GM21717 (cell line): ENCODE measurements at regions not wholly inside any gene's neighbourhood (a gene's known extent, or its start where the extent isn't known, plus 50 kb on each side); places are given as distances from the start of the nearest gene placed in this dataset.
"Not testable (repeated sequence)": the region's sequence is repeated elsewhere in the genome, so short reads cannot be mapped to it uniquely, and the experiment has no call there.

Experiments used
- ATAC-seq: cut with Tn5 transposase; IDR thresholded peaks from one replicate; pipeline ENCODE4 v1.9.1; 2021; ENCODE audit warnings: mild to moderate bottlenecking, moderate library complexity; ENCODE audit not compliant: unreplicated experiment

DNA sequence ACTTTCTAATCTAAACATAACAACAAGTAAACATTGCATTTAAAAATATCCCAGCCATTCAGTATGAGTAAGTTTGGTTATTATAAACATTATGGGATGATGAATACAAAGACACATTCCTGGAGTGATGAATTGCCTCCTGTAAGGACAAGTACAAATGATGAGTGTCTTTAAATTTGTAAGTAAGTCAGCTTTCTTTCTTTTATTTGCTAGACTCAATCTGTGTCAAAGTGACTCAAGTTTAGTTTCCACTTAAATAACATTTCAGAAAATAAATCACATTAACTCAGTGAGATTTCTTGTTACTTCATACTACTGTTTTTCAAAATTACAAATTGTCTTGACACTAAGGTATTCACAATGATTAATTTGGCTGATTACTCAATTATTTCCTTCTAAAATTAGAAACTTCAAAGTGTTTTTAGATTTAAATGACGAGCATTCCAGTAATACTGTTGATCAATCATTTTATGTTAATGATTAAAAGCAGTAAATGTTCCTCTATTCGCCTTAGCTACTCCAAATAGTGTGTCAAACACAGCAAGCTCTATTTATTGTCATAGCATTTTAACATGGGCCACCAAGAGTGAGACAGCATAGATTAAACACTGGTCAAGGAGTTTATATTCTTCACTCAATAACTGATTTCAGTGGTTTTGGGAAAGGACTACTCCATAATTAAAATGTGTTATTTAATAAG is 658.0 kb upstream of the MDGA2 start:
- no peak for ATAC-seq

DNA sequence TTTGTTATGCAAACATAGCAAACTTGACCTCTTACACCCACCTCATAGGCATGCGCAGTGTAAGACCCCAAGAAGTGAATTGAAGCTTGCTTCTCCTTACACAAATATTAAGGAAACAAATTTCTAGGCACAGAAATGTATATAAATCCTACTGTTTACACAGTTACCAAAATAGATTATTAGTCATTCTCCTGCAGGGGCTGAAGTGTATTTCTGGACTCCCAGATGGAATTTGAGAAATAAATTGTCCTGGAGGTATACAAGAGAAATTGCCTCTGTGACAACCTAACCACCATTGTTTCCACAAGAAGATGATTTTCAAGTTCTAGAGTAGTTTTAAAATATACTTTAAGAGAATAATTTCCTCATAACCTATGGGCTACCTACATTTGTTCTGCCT is 656.0 kb upstream of the MDGA2 start:
- no peak for ATAC-seq

DNA sequence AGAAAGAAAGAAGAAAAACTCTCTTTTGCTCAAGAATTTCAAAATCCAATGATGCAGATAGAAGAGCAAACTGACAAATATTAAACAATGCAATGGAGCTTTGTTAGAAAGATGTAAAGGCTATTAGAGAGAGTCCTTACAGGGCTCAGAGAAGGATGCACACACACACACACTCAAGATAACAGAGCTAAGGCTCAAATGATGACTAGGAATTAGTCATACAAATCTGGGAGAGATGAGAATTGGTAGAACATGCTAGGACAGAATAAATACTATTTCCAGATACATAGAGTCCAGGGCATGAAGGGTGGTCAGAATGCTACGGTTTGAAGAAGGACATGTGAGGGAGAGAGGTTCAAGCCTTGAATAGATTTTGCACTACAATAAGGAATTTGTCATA is 650.1 kb upstream of the MDGA2 start:
- no peak for ATAC-seq

DNA sequence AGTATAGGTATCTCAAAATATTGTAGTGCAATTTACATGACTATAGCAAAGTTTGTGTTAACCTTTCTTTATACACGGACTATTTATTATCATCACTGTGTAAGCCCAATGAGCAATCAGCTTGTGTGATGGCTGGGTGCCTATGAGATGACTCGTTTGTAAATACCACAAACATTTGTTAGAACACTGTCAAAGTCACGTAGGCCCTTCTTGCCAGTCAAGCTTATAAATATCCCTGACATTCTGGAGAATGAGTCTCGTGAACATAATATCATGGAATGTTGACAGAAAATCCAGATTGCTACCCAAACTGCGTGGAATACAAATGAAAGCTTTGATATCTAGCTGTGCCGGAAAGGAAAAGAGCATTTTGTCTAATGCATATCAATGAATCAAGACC is 648.3 kb upstream of the MDGA2 start:
- ATAC-seq = no peak

DNA sequence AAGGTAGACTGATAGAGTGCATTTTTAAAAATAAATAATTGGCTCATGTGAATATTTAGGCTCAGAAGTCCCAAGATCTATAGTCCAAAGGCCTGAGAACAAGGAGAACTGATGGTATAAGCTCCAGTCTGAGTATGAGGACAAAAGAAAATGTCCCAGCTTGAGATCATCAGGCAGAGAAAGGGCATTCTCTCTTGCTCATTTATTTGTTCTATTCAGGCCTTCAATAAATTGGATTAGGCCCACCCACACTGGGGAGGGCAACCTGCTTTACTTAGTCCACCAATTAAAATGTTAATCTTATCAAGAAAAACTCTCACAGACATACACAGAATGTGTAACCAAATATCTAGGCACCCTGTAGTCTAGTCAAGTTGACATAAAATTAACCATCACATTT is 644.4 kb upstream of the MDGA2 start:
- ATAC-seq = no peak

DNA sequence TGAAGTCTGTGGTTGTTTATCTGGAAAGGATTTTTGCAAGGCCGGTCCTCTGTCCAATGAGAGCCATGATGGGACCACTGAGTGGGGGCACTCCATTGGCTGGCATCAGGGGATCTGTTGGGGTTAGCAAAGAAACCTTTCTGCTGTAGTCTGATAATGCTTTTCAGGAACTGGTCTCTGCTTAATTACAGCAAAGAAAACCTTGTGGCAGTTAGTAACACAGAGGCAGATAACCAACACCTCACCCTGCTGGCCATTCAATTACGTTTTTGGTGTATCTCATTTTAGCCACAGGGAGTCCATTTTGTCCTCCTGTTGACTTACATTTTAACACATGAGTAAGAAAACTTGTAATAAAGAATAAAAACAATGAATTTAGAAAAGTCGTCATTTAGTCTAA is 629.3 kb upstream of the MDGA2 start:
- no peak for ATAC-seq

DNA sequence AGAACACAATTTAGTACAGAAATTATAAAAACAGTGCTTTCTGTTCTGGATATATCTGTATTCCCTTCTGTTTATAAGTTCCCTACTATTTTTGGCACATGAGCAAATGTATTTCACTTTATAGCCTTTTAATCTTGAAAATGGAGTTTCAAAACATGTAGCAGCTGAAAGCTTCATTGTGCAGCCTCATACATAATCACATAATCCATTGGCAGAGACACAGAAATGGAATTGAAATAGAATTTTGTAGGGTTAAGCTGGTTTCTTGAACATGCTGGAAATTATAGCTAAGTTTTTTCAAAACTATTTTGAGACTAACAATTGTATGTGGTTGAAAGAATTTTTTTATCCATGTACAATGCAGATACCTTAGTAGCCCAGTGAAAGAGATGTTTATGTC is 614.3 kb upstream of the MDGA2 start:
- no peak for ATAC-seq

DNA sequence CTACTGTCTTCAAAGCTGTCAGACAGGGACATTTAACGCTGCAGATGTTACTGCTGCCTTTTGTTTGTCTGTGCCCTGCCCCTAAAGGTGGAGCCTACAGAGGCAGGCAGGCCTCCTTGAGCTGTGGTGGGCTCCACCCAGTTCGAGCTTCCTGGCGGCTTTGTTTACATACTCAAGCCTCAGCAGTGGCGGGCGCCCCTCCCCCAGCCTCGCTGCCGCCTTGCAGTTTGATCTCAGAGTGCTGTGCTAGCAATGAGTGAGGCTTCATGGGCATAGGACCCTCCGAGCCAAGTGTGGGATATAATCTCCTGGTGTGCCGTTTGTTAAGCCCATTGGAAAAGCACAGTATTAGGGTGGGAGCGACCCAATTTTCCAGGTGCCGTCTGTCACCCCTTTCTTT is 609.8 kb upstream of the MDGA2 start:
- ATAC-seq = not testable (repeated sequence)

DNA sequence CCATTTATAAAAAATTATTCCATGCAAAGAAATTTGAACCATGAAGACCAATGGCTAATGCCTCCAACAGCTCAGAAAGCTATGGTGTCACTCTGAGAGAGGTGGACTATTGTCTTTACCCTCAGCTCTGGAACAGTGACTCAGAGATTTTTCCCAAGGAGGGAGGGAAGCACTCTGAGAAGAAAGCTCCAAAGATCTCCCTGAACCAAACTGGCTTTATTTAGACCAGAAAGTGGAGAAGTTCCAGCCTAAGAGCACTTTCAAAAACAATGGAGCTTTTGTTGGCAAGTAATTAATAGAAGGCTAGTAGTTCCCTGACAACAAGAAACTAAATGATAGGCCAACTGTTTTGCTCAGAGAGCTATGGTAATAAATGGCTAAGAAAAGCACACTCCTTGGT is 599.9 kb upstream of the MDGA2 start:
- ATAC-seq = no peak

DNA sequence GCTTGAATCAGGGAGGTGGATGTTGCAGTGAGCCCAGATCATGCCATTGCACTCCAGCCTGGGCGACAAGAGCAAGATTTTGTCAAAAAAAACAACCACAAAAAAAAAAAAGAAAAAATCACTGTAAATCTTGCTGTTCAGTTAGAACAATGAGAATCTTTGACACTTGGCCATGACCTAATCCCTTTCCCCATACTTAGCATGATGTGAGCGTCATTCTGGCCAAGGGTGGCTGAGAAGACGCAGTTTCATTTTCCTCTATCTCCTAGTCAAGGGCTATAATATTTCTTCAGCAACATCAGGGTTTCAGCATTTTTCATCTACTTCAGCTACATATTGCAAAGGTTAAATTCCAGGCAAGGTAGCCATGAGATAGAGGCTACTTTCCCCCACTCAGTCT is 599.4 kb upstream of the MDGA2 start:
- ATAC-seq = no peak

DNA sequence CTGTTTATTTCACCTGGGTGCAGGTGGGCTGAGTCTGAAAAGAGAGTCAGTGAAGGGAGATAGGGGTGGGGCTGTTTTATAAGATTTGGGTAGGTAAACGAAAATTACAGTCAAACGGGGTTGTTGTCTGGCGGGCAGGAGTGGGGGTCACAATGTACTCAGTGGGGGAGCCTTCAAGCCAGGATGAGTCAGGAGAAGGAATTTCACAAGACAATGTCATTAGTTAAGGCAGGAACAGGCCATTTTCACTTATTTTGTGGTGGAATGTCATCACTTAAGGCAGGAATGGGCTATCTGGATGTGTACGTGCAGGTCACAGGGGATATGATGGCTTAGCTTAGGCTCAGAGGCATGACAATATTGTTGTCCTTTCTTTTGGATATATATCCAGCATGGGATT is 592.5 kb upstream of the MDGA2 start:
- ATAC-seq = not testable (repeated sequence)

DNA sequence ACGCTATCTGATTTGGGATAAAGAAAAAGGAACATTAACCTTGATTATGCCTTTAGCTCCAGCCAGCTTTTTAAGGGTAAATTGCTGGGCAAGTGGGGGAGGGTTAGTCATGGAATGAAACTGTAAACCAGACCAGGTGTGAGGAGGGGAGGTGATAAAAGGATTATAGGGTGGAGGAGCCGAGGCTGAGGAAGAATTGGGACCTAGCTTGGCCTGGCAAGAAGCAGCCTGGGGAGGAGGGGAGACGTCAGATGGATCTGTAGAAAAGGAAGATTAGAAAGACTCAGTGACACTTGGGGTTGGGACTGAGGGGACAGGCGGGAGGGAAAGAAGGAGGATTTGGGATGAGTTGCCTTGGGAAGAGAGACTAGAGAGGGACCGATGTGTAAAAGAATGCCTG is 590.8 kb upstream of the MDGA2 start:
- ATAC-seq = not testable (repeated sequence)

DNA sequence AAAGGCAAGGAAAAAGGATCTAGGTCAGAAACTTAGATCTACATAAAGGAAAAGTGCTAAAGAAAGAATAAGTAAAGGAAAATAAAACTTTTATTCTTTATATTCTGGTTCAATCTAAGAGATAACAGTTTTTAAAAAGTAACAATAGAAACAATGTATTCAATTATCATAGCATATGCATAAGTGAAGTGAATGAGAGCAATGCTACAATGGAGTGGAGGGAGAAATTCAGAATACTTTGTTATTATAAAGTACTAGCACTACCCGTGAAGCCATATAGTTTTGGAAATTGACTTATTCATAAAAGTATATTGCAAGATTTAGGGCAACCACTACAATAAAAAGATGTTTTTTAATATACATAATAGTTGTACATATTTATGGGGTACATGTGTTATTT is 586.0 kb upstream of the MDGA2 start:
- ATAC-seq = no peak

DNA sequence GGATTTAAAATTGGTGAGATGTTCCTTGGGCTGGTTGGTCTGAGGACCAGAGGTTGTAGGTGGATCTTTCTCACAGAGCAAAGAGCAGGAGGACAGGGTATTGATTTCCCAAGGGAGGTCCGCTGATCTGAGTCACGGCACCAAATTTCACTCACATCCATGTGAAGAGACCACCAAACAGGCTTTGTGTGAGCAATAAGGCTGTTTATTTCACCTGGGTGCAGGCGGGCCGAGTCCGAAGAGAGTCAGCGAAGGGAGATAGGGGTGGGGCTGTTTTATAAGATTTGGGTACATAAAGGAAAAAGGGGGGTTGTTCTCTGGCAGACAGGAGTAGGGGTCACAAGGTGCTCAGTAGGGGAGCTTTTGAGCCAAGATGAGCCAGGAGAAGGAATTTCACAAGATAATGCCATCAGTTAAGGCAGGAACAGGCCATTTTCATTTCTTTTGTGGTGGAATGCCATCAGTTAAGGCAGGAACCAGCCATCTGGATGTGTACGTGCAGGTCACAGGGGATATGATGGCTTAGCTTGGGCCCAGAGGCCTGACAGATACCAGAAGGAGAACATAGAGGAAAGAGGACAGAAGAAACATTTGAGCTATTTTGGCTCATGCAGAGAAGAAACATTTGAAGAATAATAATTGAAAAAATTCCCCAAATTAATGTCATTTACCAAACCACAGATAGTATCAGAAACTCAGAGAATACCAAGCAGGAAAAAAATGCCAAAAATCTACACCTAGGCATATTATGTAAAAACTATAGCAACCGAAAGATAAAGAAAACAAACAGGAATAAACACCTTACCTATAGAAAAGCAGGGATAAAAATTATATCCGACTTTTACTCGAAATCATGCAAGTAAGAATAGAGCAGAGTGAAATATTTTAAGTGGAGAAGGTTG is 585.2 kb upstream of the MDGA2 start:
- not testable (repeated sequence) for ATAC-seq

DNA sequence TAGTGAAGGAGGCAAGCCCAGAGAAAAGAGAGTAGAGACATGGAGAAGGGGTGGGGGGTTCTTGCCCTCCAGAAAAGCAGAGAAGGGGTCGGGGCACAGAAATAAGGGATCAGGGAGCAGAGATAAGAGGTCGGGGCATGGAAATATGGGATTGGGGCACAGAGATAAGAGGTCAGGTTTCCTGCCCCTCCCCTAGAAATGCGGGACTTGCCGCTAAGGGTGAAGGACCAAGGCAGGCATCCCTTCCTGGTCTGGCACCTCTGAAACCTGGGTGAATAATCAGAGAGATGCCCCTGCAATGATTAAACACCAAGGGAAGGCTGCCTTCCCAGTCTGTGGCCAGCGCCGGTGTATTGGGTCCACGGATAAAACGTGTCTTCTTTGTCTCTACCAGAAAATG is 584.5 kb upstream of the MDGA2 start:
- ATAC-seq = not testable (repeated sequence)

DNA sequence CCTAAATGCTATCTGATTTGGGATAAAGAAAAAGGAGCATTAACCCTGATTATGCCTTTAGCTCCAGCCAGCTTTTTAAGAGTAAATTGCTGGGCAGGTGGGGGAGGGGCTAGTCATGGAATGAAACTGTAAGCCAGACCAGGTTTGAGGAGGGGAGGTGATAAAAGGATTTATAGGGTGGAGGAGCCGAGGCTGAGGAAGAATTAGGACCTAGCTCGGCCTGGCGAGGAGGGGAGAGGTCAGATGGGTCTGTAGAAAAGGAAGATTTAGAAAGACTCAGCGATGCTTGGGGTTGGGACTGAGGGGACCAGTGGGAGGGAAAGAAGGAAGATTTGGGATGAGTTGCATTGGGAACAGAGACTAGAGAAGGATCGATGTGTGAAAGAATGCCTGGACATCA is 583.8 kb upstream of the MDGA2 start:
- ATAC-seq = not testable (repeated sequence)

DNA sequence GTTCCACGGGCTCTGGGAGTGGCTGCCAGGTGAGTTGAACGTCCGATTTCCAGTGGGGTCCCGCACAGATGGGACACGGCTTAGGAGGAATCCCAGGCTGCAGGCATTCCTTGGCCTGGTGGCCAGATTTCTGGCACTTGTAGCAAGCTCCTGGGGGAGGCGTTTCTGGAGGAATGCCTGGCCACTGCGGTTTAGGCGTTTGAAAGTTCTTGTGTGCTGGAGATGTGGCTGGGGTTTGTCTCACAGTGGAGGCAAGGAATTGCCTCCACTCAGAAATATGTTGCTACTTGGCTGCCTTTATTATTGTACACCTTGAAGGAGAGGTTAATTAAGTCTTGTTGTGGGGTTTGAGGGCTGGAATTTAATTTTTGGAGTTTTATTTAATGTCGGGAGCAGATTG is 583.3 kb upstream of the MDGA2 start:
- not testable (repeated sequence) for ATAC-seq

DNA sequence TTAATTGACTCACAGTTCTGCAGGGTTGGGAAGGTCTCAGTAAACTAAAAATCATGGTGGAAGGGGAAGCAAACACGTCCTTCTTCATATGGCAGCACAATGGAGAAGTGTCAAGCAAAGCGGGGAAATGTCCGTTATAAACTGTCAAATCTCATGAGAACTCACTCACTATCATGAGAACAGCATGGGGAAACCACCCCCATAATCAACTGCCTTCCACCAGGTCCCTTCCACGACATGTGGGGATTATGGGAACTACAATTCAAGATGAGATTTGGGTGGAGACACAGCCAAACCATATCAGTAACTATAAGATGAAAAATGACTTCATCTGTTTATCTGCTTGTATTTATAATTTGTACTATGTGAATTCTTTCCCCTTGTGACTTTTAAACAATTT is 577.6 kb upstream of the MDGA2 start:
- no peak for ATAC-seq

DNA sequence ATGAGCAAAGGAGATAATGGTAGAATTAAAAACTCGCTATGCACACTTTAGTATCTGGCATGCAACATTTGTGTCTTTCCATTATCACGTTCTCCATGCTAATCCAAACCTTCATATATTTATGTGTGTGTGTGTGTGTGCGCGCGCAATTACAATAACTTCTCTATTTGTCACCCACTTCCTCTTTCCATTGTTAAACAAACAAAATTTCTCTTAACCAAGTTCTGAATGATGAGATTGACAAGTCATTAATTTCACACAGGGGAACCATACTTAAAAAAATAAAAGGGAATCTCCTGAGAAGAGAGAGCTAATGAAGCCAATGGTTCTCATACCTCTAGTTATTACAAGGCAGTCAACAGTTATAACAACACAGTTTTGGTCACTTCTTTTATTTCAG is 575.9 kb upstream of the MDGA2 start:
- ATAC-seq = no peak

DNA sequence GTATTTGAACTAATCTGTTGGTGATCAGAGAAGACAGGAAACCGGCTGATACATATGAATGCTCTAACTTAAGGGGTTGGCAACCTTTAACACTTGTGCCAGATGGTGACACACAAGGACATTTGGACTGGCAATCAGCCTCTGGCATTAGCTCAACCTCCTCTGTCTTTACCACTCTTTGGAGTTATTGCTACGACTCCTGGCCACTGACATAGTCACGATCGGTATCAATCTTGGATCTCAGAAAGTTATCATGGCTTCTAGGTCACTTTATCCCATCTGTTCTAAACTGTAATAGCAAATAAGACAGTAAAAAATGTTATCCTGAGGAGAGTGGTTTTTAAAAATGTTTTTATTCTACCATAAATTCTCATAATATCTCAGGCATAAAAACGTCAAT is 575.2 kb upstream of the MDGA2 start:
- ATAC-seq = no peak

DNA sequence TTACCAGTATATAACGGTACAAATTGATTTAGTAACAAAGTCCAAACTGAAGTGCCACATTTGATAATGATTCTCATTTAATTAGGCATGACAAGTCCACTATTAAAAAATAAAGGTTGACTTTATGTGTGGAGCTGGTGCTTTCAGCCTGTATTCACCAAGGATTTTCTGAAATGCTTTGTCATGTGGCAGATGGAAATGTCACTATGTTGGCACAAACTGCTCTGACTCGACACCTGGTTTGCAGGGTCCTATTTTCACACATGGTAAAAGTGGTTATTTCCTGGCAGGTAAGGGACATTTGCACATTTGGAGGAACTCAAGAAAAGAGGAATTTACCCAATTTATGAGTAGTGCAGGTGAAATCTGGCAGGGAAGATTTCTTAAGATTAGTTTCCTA is 572.6 kb upstream of the MDGA2 start:
- no peak for ATAC-seq

DNA sequence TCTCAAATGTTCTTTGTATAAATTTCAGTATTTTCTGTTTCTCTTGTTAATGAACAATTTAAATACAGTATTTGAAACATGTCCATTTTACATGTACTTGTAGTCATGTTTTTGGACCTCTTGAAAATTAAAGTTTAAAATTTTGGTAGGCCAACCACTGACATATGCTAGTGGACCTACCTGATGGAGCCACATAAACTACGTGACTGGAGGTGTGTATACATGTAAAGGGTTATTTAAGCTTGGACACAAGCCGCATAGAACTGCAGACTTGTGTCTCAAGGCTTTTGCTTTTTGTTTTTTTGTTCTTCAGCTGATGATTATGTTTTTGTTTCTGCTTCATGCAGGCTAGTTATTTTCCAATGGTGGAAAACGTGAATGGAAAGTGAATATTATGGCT is 568.5 kb upstream of the MDGA2 start:
- no peak for ATAC-seq
